Neural progenitor cell (in vitro differentiated cells): ENCODE measurements at regions not wholly inside any gene's neighbourhood (a gene's known extent, or its start where the extent isn't known, plus 50 kb on each side); places are given as distances from the start of the nearest gene placed in this dataset.

Experiments used
- CTCF ChIP-seq: fragments of 200-600 bp; sonication (generic); IDR thresholded peaks from 2 replicates; pipeline ENCODE4 v1.5.1; 2017; ENCODE audit warnings: antibody characterized with exemption, mild to moderate bottlenecking
- EZH2phosphoT487 ChIP-seq: fragments of 200-600 bp; sonication (generic); IDR thresholded peaks from 2 replicates; pipeline ENCODE4 v1.6.1; 2017; ENCODE audit warnings: antibody characterized with exemption

GRCh38 chr3:163838769-163839168 is 1239.5 kb downstream of the SI start:
- TF ChIP-seq EZH2phosphoT487 (no peak), CTCF (no peak)
